ENCODE measurements at regions not wholly inside any gene's neighbourhood (a gene's known extent, or its start where the extent isn't known, plus 50 kb on each side); places are given as distances from the start of the nearest gene placed in this dataset.

DNA sequence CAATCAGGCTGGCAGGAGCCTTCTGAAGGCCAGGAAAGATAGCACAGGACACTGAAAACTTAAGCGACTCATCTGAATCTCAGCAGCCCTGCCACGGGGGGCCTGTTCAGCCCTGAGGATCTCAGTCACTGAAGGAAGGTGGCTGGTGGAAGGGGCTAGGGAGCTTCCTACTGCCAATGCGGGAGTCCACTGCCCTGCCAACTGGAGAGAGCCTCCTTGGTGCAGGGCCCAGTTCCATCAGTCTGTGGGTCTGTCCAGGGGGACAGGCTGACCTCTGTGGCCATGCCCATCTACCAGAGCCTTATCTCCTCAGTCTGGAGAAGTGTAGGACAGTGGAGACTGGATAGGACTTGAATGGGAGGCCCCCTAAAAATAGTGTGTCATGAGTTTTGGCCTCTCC, 1851.6 kb downstream of the TP53TG3F start:
- Histone ChIP-seq H3K4me3 (ENCODE audit: control insufficient read depth in 2 of 3, extremely low read depth in 1 of 3, insufficient read depth in 2 of 3, low read depth in 1 of 3, low read length in 3 of 3) (no peak overlapping the region), H3K4me2 (ENCODE audit: control insufficient read depth, extremely low read depth, insufficient read depth, low read depth, low read length) (no peak overlapping the region), H3K27me3 (ENCODE audit: control insufficient read depth, extremely low read depth, insufficient read depth, low read length) (no peaks in the 10 kb centered on the region), H3K27ac (ENCODE audit: control insufficient read depth, insufficient read depth, low read length) (no peak overlapping the region), H3K79me2 (ENCODE audit: control insufficient read depth, insufficient read depth, low read length) (no peaks in the 10 kb centered on the region), H3K9me3 (ENCODE audit: control insufficient read depth, low read depth, low read length) (no peaks in the 10 kb centered on the region), H2AFZ (ENCODE audit: control insufficient read depth, low read length) (no peak overlapping the region), H3K9me1 (ENCODE audit: control insufficient read depth, extremely low read depth, insufficient read depth, low read length) (no peaks in the 10 kb centered on the region), H4K20me1 (ENCODE audit: control insufficient read depth, extremely low read depth, insufficient read depth, low read length) (no peaks in the 10 kb centered on the region), H3K4me1 (ENCODE audit: control insufficient read depth, extremely low read depth, insufficient read depth, low read length) (peaks cover 31% of the 10 kb centered on the region), H3K9ac (ENCODE audit: control insufficient read depth, extremely low read depth, insufficient read depth, low read length) (no peak overlapping the region), H3K36me3 (ENCODE audit: control insufficient read depth in 2 of 2, extremely low read depth in 1 of 2, insufficient read depth in 2 of 2, low read length in 2 of 2) (no peaks in the 10 kb centered on the region)
- TF ChIP-seq, protein P1, sequence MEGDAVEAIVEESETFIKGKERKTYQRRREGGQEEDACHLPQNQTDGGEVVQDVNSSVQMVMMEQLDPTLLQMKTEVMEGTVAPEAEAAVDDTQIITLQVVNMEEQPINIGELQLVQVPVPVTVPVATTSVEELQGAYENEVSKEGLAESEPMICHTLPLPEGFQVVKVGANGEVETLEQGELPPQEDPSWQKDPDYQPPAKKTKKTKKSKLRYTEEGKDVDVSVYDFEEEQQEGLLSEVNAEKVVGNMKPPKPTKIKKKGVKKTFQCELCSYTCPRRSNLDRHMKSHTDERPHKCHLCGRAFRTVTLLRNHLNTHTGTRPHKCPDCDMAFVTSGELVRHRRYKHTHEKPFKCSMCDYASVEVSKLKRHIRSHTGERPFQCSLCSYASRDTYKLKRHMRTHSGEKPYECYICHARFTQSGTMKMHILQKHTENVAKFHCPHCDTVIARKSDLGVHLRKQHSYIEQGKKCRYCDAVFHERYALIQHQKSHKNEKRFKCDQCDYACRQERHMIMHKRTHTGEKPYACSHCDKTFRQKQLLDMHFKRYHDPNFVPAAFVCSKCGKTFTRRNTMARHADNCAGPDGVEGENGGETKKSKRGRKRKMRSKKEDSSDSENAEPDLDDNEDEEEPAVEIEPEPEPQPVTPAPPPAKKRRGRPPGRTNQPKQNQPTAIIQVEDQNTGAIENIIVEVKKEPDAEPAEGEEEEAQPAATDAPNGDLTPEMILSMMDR (optimal IDR thresholded peaks at IDR 0.05 in 1 of 3, IDR thresholded peaks at IDR 0.05 in 1 of 3, conservative IDR thresholded peaks at IDR 0.05 in 1 of 3; ENCODE audit: extremely low read depth in 1 of 3, insufficient read depth in 2 of 3, low read length in 3 of 3): no peak
- TF ChIP-seq EZH2 (IDR thresholded peaks at IDR 0.05; ENCODE audit: low read length): no peak
- FAIRE-seq: no peak
- dilution Hi-C loops (cut with MboI; ENCODE audit: extremely low pct_ligation_motif_present, low sequenced_read_pairs): no loop called here
- DNase-seq (ENCODE audit: low read depth, low spot score): no peak

DNA sequence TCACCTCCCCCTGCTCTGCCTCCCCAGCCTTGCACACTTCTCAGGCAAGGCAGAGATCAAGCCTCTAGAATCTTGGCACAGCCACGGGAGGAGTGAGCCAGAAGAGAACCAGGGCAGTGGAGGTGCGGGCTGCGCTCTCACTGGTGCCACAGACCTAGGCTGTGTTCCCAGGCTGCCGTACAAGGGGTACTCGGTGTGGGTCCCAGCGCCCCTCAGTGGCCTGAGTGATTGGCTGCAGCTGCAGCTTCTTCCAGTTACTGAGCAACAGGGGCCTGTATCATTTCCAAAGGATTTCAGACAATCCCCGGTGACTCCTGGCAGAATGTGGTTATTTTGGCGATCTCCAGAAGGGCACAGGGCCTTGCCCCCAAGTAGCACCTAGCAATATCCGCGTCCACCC, 1852.1 kb downstream of the TP53TG3F start:
- H3K27ac ChIP-seq (ENCODE audit: control insufficient read depth, insufficient read depth, low read length): no peak overlapping the region
- FAIRE-seq (no peak), DNase-seq (ENCODE audit: low read depth, low spot score) (no peak)
- H3K9ac ChIP-seq (ENCODE audit: control insufficient read depth, extremely low read depth, insufficient read depth, low read length): no peak overlapping the region
- dilution Hi-C loops (cut with MboI; ENCODE audit: extremely low pct_ligation_motif_present, low sequenced_read_pairs): no loop called here
- H3K27me3 ChIP-seq (ENCODE audit: control insufficient read depth, extremely low read depth, insufficient read depth, low read length): no peaks in the 10 kb centered on the region
- peaks cover 26% of the 10 kb centered on the region for H3K4me1 ChIP-seq (ENCODE audit: control insufficient read depth, extremely low read depth, insufficient read depth, low read length)
- no peak overlapping the region for H3K4me2 ChIP-seq (ENCODE audit: control insufficient read depth, extremely low read depth, insufficient read depth, low read depth, low read length)
- H4K20me1 ChIP-seq (ENCODE audit: control insufficient read depth, extremely low read depth, insufficient read depth, low read length): no peaks in the 10 kb centered on the region
- no peak overlapping the region for H2AFZ ChIP-seq (ENCODE audit: control insufficient read depth, low read length)
- no peaks in the 10 kb centered on the region for H3K9me3 ChIP-seq (ENCODE audit: control insufficient read depth, low read depth, low read length)
- no peaks in the 10 kb centered on the region for H3K79me2 ChIP-seq (ENCODE audit: control insufficient read depth, insufficient read depth, low read length)
- TF ChIP-seq, protein P1 (optimal IDR thresholded peaks at IDR 0.05 in 1 of 3, IDR thresholded peaks at IDR 0.05 in 1 of 3, conservative IDR thresholded peaks at IDR 0.05 in 1 of 3; ENCODE audit: extremely low read depth in 1 of 3, insufficient read depth in 2 of 3, low read length in 3 of 3): peak in 1 of 3 experiments; percentile 26
- no peak for TF ChIP-seq EZH2 (IDR thresholded peaks at IDR 0.05; ENCODE audit: low read length)
- no peaks in the 10 kb centered on the region for H3K9me1 ChIP-seq (ENCODE audit: control insufficient read depth, extremely low read depth, insufficient read depth, low read length)
- no peaks in the 10 kb centered on the region for H3K36me3 ChIP-seq (ENCODE audit: control insufficient read depth in 2 of 2, extremely low read depth in 1 of 2, insufficient read depth in 2 of 2, low read length in 2 of 2)
- H3K4me3 ChIP-seq (ENCODE audit: control insufficient read depth in 2 of 3, extremely low read depth in 1 of 3, insufficient read depth in 2 of 3, low read depth in 1 of 3, low read length in 3 of 3): no peak overlapping the region

Data from keratinocyte (primary cell).